ENCODE measurements at regions not wholly inside any gene's neighbourhood (a gene's known extent, or its start where the extent isn't known, plus 50 kb on each side); places are given as distances from the start of the nearest gene placed in this dataset.

GRCh38 chr17:73819440-73820395 lies 175.5 kb upstream of the SDK2 start:
- no peak for DNase-seq

GRCh38 chr17:73820686-73821448 lies 176.6 kb upstream of the SDK2 start:
- no peak for DNase-seq

- DNase-seq = no peak
Measured at GRCh38 chr17:73821665-73822064, 177.4 kb upstream of the SDK2 start.

GRCh38 chr17:73822371-73822770 lies 178.1 kb upstream of the SDK2 start:
- DNase-seq = no peak

GRCh38 chr17:73823684-73824083 lies 179.4 kb upstream of the SDK2 start:
- DNase-seq = no peak

GRCh38 chr17:73824321-73824720 lies 180.1 kb upstream of the SDK2 start:
- no peak for DNase-seq

- no peak for DNase-seq
Measured at GRCh38 chr17:73826181-73826871, 182.1 kb upstream of the SDK2 start.

GRCh38 chr17:73826872-73827228 lies 182.6 kb upstream of the SDK2 start:
- peak; percentile 12 for DNase-seq

GRCh38 chr17:73827627-73828291 lies 183.5 kb upstream of the SDK2 start:
- peak; percentile 46 for DNase-seq

GRCh38 chr17:73829676-73830280 lies 185.5 kb upstream of the SDK2 start:
- no peak for DNase-seq

GRCh38 chr17:73831699-73832098 lies 187.5 kb upstream of the SDK2 start:
- no peak for DNase-seq

GRCh38 chr17:73833775-73834488 lies 189.7 kb upstream of the SDK2 start:
- no peak for DNase-seq

GRCh38 chr17:73834684-73835343 lies 190.6 kb upstream of the SDK2 start:
- no peak for DNase-seq

GRCh38 chr17:73835605-73836004 lies 191.4 kb upstream of the SDK2 start:
- no peak for DNase-seq

- no peak for DNase-seq
Measured at GRCh38 chr17:73838815-73839214, 194.6 kb upstream of the SDK2 start.

GRCh38 chr17:73840829-73841228 lies 196.6 kb upstream of the SDK2 start:
- DNase-seq = no peak

- peak; percentile 81 for DNase-seq
Measured at GRCh38 chr17:73841431-73842060, 197.3 kb upstream of the SDK2 start.

GRCh38 chr17:73847952-73848351 lies 203.7 kb upstream of the SDK2 start:
- DNase-seq = no peak

- no peak for DNase-seq
Measured at GRCh38 chr17:73850426-73850825, 206.2 kb upstream of the SDK2 start.

GRCh38 chr17:73851091-73851490 lies 206.8 kb upstream of the SDK2 start:
- DNase-seq = no peak

GRCh38 chr17:73851921-73852320 lies 207.7 kb upstream of the SDK2 start:
- DNase-seq = no peak

All from DMS53 (cell line).